Fibroblast of lung (primary cell): ENCODE measurements at regions not wholly inside any gene's neighbourhood (a gene's known extent, or its start where the extent isn't known, plus 50 kb on each side); places are given as distances from the start of the nearest gene placed in this dataset.

ENCODE experiments used
- DNase-seq, 2 donors: peaks; one replicate each; pipeline versions ENCODE4 v3.0.0 to v3.0.0-alpha.2; 2010; ENCODE audit warnings: low read depth in 2 of 2
- H2AFZ ChIP-seq: 2 replicates; pipeline ENCODE4 v1.5.1; 2012; ENCODE audit warnings: low read length, control low read depth, inconsistent platforms
- H3K27ac ChIP-seq: 2 replicates; pipeline ENCODE4 v1.5.1; 2011; ENCODE audit warnings: low read length, control low read depth; ENCODE audit not compliant: insufficient read depth
- H3K27me3 ChIP-seq: 2 replicates; pipeline ENCODE4 v1.5.1; 2011; ENCODE audit warnings: mild to moderate bottlenecking, low read length; ENCODE audit not compliant: control insufficient read depth, insufficient read depth
- H3K36me3 ChIP-seq: 2 replicates; pipeline ENCODE4 v1.5.1; 2011; ENCODE audit warnings: low read length; ENCODE audit not compliant: control insufficient read depth, insufficient read depth
- H3K4me1 ChIP-seq: 2 replicates; pipeline ENCODE4 v1.5.1; 2011; ENCODE audit warnings: low read length; ENCODE audit not compliant: control insufficient read depth, insufficient read depth; ENCODE audit errors: extremely low read depth
- H3K4me2 ChIP-seq: 2 replicates; pipeline ENCODE4 v1.5.1; 2011; ENCODE audit warnings: low read length, control low read depth; ENCODE audit not compliant: insufficient read depth; ENCODE audit errors: extremely low read depth
- H3K4me3 ChIP-seq, 4 experiments: fragments of 200-600 bp in 1 of 4; sonication (generic) in 1 of 4; replicated peaks in 1 of 4; 2 replicates each; pipeline ENCODE4 v1.5.1; 2011 to 2016; ENCODE audit warnings: low read length in 4 of 4, low read depth in 3 of 4, mild to moderate bottlenecking in 3 of 4, control low read depth in 2 of 4, inconsistent platforms in 1 of 4, mixed read lengths in 1 of 4; ENCODE audit not compliant: insufficient read depth in 1 of 4; ENCODE audit errors: control extremely low read depth in 1 of 4
- H3K79me2 ChIP-seq: 2 replicates; pipeline ENCODE4 v1.5.1; 2012; ENCODE audit warnings: mild to moderate bottlenecking, low read length, inconsistent platforms; ENCODE audit not compliant: control insufficient read depth, insufficient read depth
- H3K9ac ChIP-seq: 2 replicates; pipeline ENCODE4 v1.5.1; 2011; ENCODE audit warnings: mild to moderate bottlenecking, low read length, control low read depth; ENCODE audit not compliant: insufficient read depth
- H3K9me3 ChIP-seq: 2 replicates; pipeline ENCODE4 v1.5.1; 2012; ENCODE audit warnings: low read depth, low read length; ENCODE audit not compliant: control insufficient read depth, insufficient read depth
- H4K20me1 ChIP-seq: 2 replicates; pipeline ENCODE4 v1.5.1; 2011; ENCODE audit warnings: low read length; ENCODE audit not compliant: control insufficient read depth, insufficient read depth; ENCODE audit errors: extremely low read depth
- CTCF ChIP-seq, 2 donors: IDR thresholded peaks in 1 of 2; conservative IDR thresholded peaks in 1 of 2; 1 replicate in 1 of 2; 2 replicates in 1 of 2; pipeline ENCODE4 v1.5.1; 2011 to 2012; ENCODE audit warnings: low read length in 2 of 2, control low read depth in 1 of 2, inconsistent platforms in 1 of 2, low read depth in 1 of 2, mild to moderate bottlenecking in 1 of 2
- EZH2 ChIP-seq: IDR thresholded peaks from 2 replicates; pipeline ENCODE4 v1.5.1; 2012; ENCODE audit warnings: low read length, control low read depth, mild to moderate bottlenecking; ENCODE audit errors: missing control alignments

GRCh38 chr6:105646391-105646867 lies 243.5 kb upstream of the PREP start:
- H3K36me3 ChIP-seq, result no peaks in the 10 kb centered on the region
- no peaks in the 10 kb centered on the region for H3K9me3 ChIP-seq
- no peak overlapping the region for H3K4me2 ChIP-seq
- H3K4me1 ChIP-seq, result no peaks in the 10 kb centered on the region
- H2AFZ ChIP-seq, result no peak overlapping the region
- H3K27ac ChIP-seq, result no peak overlapping the region
- H3K9ac ChIP-seq, result no peak overlapping the region
- no peak overlapping the region for H3K4me3 ChIP-seq
- no peak for TF ChIP-seq CTCF (conservative IDR thresholded peaks at IDR 0.05 in 1 of 2, IDR thresholded peaks at IDR 0.05 in 1 of 2; ENCODE audit: low read depth in 1 of 2, low read length in 2 of 2)
- TF ChIP-seq EZH2, result no peak
- H3K79me2 ChIP-seq, result no peaks in the 10 kb centered on the region
- H3K27me3 ChIP-seq, result no peaks in the 10 kb centered on the region
- DNase-seq, result peak in 1 of 2 donors; percentile 52
- H4K20me1 ChIP-seq, result no peaks in the 10 kb centered on the region

- Histone ChIP-seq H4K20me1 (no peaks in the 10 kb centered on the region), H2AFZ (no peak overlapping the region), H3K79me2 (no peaks in the 10 kb centered on the region), H3K36me3 (no peaks in the 10 kb centered on the region), H3K27me3 (no peaks in the 10 kb centered on the region), H3K27ac (no peak overlapping the region), H3K4me2 (no peak overlapping the region), H3K9ac (no peak overlapping the region), H3K9me3 (no peaks in the 10 kb centered on the region), H3K4me3 (no peak overlapping the region), H3K4me1 (no peaks in the 10 kb centered on the region)
- TF ChIP-seq CTCF (conservative IDR thresholded peaks at IDR 0.05 in 1 of 2, IDR thresholded peaks at IDR 0.05 in 1 of 2; ENCODE audit: low read depth in 1 of 2, low read length in 2 of 2) (no peak), EZH2 (no peak)
- no peak for DNase-seq
These were observed 243.1 kb upstream of the PREP start for GRCh38 chr6:105645958-105646357.

GRCh38 chr6:105645156-105645555 lies 242.3 kb upstream of the PREP start:
- Histone ChIP-seq H3K27ac (no peak overlapping the region), H3K79me2 (no peaks in the 10 kb centered on the region), H3K4me1 (no peaks in the 10 kb centered on the region), H3K9ac (no peak overlapping the region), H3K36me3 (no peaks in the 10 kb centered on the region), H3K4me3 (no peak overlapping the region), H3K9me3 (no peaks in the 10 kb centered on the region), H4K20me1 (no peaks in the 10 kb centered on the region), H3K4me2 (no peak overlapping the region), H3K27me3 (no peaks in the 10 kb centered on the region), H2AFZ (no peak overlapping the region)
- TF ChIP-seq CTCF (conservative IDR thresholded peaks at IDR 0.05 in 1 of 2, IDR thresholded peaks at IDR 0.05 in 1 of 2; ENCODE audit: low read depth in 1 of 2, low read length in 2 of 2) (no peak), EZH2 (no peak)
- DNase-seq, result peak in 1 of 2 donors; percentile 2
